Stimulated activated CD8-positive, alpha-beta memory T cell treated with anti-CD3 and anti-CD28 coated beads, Interleukin-2, amount 100 ng/mL, for 48 hours (primary cell): ENCODE measurements at regions not wholly inside any gene's neighbourhood (a gene's known extent, or its start where the extent isn't known, plus 50 kb on each side); places are given as distances from the start of the nearest gene placed in this dataset.
"Not testable (repeated sequence)": the region's sequence is repeated elsewhere in the genome, so short reads cannot be mapped to it uniquely, and the experiment has no call there.

ENCODE experiments used
- DNase-seq, 2 donors: peaks; one replicate each; pipeline ENCODE4 v3.0.0-alpha.2; 2020; ENCODE audit warnings: low read depth in 2 of 2

DNA sequence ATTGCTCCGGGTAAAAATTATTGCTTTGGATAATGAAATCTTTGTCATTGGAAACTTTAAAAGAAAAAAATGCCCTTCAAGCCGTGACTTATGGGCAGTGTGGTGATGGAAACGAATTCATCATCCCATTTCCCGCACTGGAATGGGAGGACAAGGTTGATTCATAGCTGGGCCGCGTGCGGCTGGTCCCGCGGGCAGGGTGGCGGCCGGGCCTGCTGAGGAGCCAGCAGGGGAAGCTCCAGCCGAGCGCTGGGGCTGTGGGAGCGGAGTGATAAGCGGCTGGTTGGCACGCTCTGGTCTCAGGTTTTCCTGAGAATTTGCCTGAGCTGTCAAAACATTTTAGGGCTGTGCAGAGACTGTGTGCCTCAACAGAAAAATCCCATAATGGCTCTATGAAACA, 351.7 kb downstream of the CDC5L start:
- no peak for DNase-seq

DNA sequence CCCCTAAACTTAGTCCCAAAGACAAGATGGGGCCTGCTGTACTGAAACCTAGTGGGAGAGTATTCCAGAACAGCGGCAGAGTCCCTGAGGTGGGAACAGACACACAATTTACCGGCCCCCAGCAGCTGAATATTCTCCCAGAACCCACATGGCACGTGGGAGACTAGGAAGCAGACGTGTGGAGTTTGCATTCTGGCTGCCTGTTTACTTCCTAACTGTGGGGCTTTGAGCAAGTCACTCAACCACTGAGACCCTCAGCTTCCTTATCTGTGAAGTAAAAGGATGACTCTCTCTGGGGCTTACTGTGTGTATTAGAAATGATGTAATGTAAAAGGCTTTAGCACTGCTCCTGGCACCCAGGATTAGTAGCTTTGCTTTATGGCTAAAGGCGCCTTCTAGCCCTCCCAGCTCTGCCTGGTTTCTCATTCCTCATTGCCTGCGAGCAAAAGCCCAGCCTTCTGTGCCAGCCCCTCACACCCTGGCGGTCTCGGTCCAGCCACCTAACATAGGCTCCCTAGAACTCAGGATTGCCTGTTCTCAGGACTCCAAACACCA, 353.1 kb downstream of the CDC5L start:
- no peak for DNase-seq

- no peak for DNase-seq
Observed at GRCh38 chr6:44742201-44742600, 354.7 kb downstream of the CDC5L start.

- no peak for DNase-seq
Observed at GRCh38 chr6:44742828-44743372, 355.4 kb downstream of the CDC5L start.

DNA sequence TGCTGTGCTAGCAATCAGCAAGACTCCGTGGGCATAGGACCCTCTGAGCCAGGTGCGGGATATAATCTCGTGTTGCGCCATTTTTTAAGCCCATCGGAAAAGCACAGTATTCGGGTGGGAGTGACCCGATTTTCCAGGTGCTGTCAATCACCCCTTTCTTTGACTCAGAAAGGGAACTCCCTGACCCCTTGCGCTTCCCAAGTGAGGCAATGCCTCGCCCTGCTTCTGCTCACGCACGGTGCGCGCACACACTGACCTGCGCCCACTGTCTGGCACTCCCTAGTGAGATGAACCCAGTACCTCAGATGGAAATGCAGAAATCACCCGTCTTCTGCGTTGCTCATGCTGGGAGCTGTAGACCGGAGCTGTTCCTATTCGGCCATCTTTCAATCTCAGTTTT, 372.6 kb downstream of the CDC5L start:
- not testable (repeated sequence) for DNase-seq

DNA sequence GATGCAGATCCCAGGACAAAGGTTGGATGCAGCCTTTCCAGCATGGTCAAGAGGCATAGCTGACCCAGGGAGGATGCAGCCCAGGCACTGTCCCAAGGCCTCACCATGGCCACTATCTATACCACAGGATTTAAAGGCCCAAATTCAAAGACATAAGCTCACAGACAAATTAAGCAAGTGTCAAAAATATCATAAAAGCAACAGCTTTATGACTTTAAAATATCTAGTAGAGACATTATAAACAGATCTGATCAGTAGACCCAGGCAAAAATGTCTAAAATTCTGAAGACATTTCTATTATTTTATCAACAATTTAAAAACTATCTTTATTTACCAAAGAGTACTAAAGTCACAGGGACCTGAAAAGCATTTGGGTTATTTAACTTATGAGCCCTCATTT, 373.5 kb downstream of the CDC5L start:
- DNase-seq, result no peak

- DNase-seq, result no peak
Observed at GRCh38 chr6:44762496-44762895, 375.0 kb downstream of the CDC5L start.

- DNase-seq, result no peak
Observed at GRCh38 chr6:44771647-44772415, 384.3 kb downstream of the CDC5L start.

GRCh38 chr6:44772838-44773237, 385.3 kb downstream of the CDC5L start:
- DNase-seq, result no peak

GRCh38 chr6:44775121-44775520, 387.6 kb downstream of the CDC5L start:
- no peak for DNase-seq

DNA sequence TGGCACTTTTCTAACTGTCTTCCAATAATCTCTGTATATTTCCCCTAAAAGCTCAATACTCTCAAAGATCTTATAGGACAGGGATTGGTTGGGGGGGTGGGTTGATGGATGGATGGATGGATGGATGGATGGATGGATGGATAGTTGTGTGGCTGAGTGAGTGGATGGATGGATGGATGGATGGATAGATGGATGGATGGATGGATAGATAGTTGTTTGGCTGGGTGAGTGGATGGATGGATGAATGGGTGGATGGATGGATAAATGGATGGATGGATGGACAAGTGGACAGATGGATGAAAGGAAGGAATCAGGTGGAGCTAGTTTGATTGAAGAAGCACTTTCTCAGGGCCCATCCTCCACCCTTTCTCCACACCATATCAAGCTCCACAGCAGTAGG, 388.8 kb downstream of the CDC5L start:
- DNase-seq, result no peak

DNA sequence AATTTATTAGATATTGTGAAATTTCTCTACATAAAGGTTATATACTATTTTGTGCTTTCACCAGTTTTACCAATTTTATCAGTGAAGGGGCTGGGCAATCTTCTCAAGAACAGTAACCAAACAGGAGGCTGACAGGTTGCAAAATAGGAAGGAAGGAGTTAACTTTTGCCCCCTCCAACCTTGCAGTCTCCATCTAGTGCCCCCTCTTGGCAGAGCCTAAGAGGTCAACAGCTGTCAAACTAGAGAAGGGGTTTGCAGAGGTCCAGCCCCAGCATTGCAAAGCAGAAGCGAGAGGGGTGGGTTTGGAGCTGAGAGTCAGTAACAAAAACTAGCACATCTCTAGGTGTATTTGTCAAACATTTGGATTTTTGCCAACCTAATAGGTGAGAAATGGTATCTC, 391.0 kb downstream of the CDC5L start:
- DNase-seq, result no peak
